Loucy (cell line): ENCODE measurements at regions not wholly inside any gene's neighbourhood (a gene's known extent, or its start where the extent isn't known, plus 50 kb on each side); places are given as distances from the start of the nearest gene placed in this dataset.
"Not testable (repeated sequence)": the region's sequence is repeated elsewhere in the genome, so short reads cannot be mapped to it uniquely, and the experiment has no call there.

Experiments
- CTCF ChIP-seq: fragments of 200-600 bp; sonication (generic); conservative IDR thresholded peaks from 2 replicates; pipeline ENCODE4 v1.5.1; 2014; ENCODE audit warnings: mild to moderate bottlenecking, antibody characterized with exemption, low read length
- EZH2phosphoT487 ChIP-seq: fragments of 200-600 bp; IDR thresholded peaks from 2 replicates; pipeline ENCODE4 v1.6.1; 2018; ENCODE audit warnings: antibody characterized with exemption, mild to moderate bottlenecking, moderate library complexity, borderline replicate concordance

- not testable (repeated sequence) for TF ChIP-seq CTCF, EZH2phosphoT487
These were observed 580.5 kb downstream of the RAB28 start for GRCh38 chr4:12903640-12904039.
